ENCODE measurements at regions not wholly inside any gene's neighbourhood (a gene's known extent, or its start where the extent isn't known, plus 50 kb on each side); places are given as distances from the start of the nearest gene placed in this dataset.

DNA sequence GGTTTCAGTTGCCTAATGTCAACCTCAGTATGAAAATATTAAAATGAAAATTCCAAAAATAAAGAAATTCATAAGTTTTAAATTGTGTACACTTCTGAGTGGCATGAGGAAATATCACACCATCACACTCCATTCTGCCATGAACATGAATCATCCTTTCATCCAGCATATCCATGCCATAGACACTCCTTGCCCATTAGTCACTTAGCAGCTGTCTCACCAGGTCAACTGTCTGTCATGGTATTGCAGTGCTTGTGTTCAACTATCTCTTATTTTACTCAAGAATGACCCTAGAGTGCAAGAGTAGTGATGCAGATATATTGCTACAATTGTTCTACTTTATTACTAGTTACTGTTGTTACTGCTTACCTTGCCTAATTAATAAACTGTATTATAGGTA, 712.4 kb downstream of the EPHA7 start:
- TF ChIP-seq, protein P1, sequence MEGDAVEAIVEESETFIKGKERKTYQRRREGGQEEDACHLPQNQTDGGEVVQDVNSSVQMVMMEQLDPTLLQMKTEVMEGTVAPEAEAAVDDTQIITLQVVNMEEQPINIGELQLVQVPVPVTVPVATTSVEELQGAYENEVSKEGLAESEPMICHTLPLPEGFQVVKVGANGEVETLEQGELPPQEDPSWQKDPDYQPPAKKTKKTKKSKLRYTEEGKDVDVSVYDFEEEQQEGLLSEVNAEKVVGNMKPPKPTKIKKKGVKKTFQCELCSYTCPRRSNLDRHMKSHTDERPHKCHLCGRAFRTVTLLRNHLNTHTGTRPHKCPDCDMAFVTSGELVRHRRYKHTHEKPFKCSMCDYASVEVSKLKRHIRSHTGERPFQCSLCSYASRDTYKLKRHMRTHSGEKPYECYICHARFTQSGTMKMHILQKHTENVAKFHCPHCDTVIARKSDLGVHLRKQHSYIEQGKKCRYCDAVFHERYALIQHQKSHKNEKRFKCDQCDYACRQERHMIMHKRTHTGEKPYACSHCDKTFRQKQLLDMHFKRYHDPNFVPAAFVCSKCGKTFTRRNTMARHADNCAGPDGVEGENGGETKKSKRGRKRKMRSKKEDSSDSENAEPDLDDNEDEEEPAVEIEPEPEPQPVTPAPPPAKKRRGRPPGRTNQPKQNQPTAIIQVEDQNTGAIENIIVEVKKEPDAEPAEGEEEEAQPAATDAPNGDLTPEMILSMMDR (IDR thresholded peaks at IDR 0.05) = no peak
- TF ChIP-seq EP300 (IDR thresholded peaks at IDR 0.05) = no peak
- TF ChIP-seq POLR2AphosphoS5 (IDR thresholded peaks at IDR 0.05) = no peak

All from upper lobe of left lung (tissue), 4 donors.